HCT116 (cell line): ENCODE measurements at regions not wholly inside any gene's neighbourhood (a gene's known extent, or its start where the extent isn't known, plus 50 kb on each side); places are given as distances from the start of the nearest gene placed in this dataset.

Source experiments
- ATAC-seq: fragments of 200-7000 bp; cut with Tn5 transposase; 2 replicates; pipeline ENCODE4 v1.9.1; 2020; ENCODE audit warnings: mild to moderate bottlenecking, moderate library complexity
- BruUV-seq: library from RNA; stranded (reverse); fragments of 400-500 nt; replicated peaks from 2 replicates; lab custom pipeline; 2021; lab: Mats Ljungman, UMichigan
- CTCF ChIA-PET: fragments of 300-600 bp; sonication (Branson Sonifier 250); formaldehyde crosslinking; loops from one replicate; lab custom pipeline; 2021; ENCODE audit warnings: antibody characterized with exemption; lab: Charles Lee
- POLR2A ChIA-PET: fragments of 300-600, 350-600 bp; sonication (Branson Sonifier 250); formaldehyde crosslinking; loops from one replicate; lab custom pipeline; 2021; ENCODE audit warnings: antibody characterized with exemption; lab: Charles Lee
- RAD21 ChIA-PET, 2 experiments: fragments of 300-600 bp; sonication (Branson Sonifier 250); formaldehyde crosslinking; loops; one replicate each; lab custom pipeline; 2023; ENCODE audit warnings: low total read pairs in 2 of 2; ENCODE audit not compliant: uncharacterized antibody in 2 of 2, unreplicated experiment in 2 of 2, low non-redundant PET in 1 of 2; lab: Charles Lee
- DNase-seq: peaks from one replicate; pipeline ENCODE4 v3.0.0-alpha.2; 2010; ENCODE audit warnings: low read depth, low spot score
- H2AFZ ChIP-seq: fragments of 200-600 bp; shearing (Covaris generic), sonication (generic); 2 replicates; pipeline ENCODE4 v1.6.1; 2017; ENCODE audit warnings: low read depth, mixed run types, mixed read lengths, antibody characterized with exemption, low read length; ENCODE audit not compliant: poor library complexity, severe bottlenecking
- H3K27ac ChIP-seq: 2 replicates; pipeline ENCODE4 v1.5.1; 2012; ENCODE audit warnings: low read depth, low read length
- H3K27me3 ChIP-seq: fragments of 200-600 bp; sonication (generic); 2 replicates; pipeline ENCODE4 v1.6.1; 2016; ENCODE audit warnings: mixed run types, low read length, mixed read lengths; ENCODE audit not compliant: insufficient read depth
- H3K36me3 ChIP-seq, 2 experiments: fragments of 200-500 bp in 1 of 2; fragments of 200-600 bp in 1 of 2; sonication (Bioruptor generic) in 1 of 2; sonication (generic) in 1 of 2; 2 replicates each; pipeline versions ENCODE4 v1.5.1 to v1.6.1; 2014 to 2016; ENCODE audit warnings: low read length in 2 of 2, inconsistent platforms in 1 of 2, mixed read lengths in 1 of 2, mixed run types in 1 of 2; ENCODE audit not compliant: insufficient read depth in 2 of 2, control insufficient read depth in 1 of 2
- H3K4me1 ChIP-seq, 2 experiments: fragments of 200-600 bp in 1 of 2; sonication (generic) in 1 of 2; 2 replicates each; pipeline versions ENCODE4 v1.5.1 to v1.6.1; 2012 to 2017; ENCODE audit warnings: low read length in 2 of 2, inconsistent platforms in 1 of 2, mild to moderate bottlenecking in 1 of 2, mixed read lengths in 1 of 2, mixed run types in 1 of 2, moderate library complexity in 1 of 2; ENCODE audit not compliant: insufficient read depth in 2 of 2, control insufficient read depth in 1 of 2
- H3K4me2 ChIP-seq: fragments of 200-600 bp; sonication (generic); 2 replicates; pipeline ENCODE4 v1.6.1; 2017; ENCODE audit warnings: mixed run types, low read length, mixed read lengths
- H3K4me3 ChIP-seq, 2 experiments: fragments of 200-600 bp in 1 of 2; sonication (generic) in 1 of 2; replicated peaks in 1 of 2; 2 replicates each; pipeline ENCODE4 v1.5.1; 2011 to 2016; ENCODE audit warnings: low read length in 2 of 2, control low read depth in 1 of 2, low read depth in 1 of 2, mild to moderate bottlenecking in 1 of 2, mixed read lengths in 1 of 2, mixed run types in 1 of 2
- H3K79me2 ChIP-seq: fragments of 200-600 bp; sonication (generic); 2 replicates; pipeline ENCODE4 v1.6.1; 2017; ENCODE audit warnings: mild to moderate bottlenecking, mixed run types, low read length, moderate library complexity, mixed read lengths; ENCODE audit not compliant: insufficient read depth
- H3K9ac ChIP-seq: fragments of 200-600 bp; sonication (generic); 2 replicates; pipeline ENCODE4 v1.6.1; 2016; ENCODE audit warnings: low read length, mixed read lengths
- H3K9me2 ChIP-seq: fragments of 200-600 bp; sonication (generic), shearing (Covaris generic); 2 replicates; pipeline ENCODE4 v1.6.1; 2017; ENCODE audit warnings: mixed run types, mild to moderate bottlenecking, moderate library complexity; ENCODE audit not compliant: insufficient read depth
- H3K9me3 ChIP-seq, 2 experiments: fragments of 200-500 bp in 1 of 2; fragments of 200-600 bp in 1 of 2; sonication (Bioruptor generic) in 1 of 2; sonication (generic) in 1 of 2; 2 replicates each; pipeline ENCODE4 v1.6.1; 2014 to 2017; ENCODE audit warnings: low read length in 2 of 2, mixed read lengths in 2 of 2, inconsistent platforms in 1 of 2, low read depth in 1 of 2, mild to moderate bottlenecking in 1 of 2, mixed run types in 1 of 2, moderate library complexity in 1 of 2; ENCODE audit not compliant: control insufficient read depth in 1 of 2, insufficient read depth in 1 of 2
- H4K20me1 ChIP-seq: fragments of 200-600 bp; sonication (generic), shearing (Covaris generic); 2 replicates; pipeline ENCODE4 v1.6.1; 2017; ENCODE audit warnings: mixed run types, mild to moderate bottlenecking, moderate library complexity; ENCODE audit not compliant: insufficient read depth
- FOSL1 ChIP-seq: IDR thresholded peaks from 2 replicates; pipeline ENCODE4 v1.6.1; 2012; ENCODE audit warnings: low read depth
- POLR2A ChIP-seq: IDR thresholded peaks from 2 replicates; pipeline ENCODE4 v1.7.0; 2011; ENCODE audit warnings: borderline replicate concordance; ENCODE audit not compliant: insufficient read depth, insufficient read length; ENCODE audit errors: extremely low read depth
- SP1 ChIP-seq: IDR thresholded peaks from 2 replicates; pipeline ENCODE4 v1.6.1; 2012; ENCODE audit warnings: low read depth
- ZFX ChIP-seq: fragments of 450-650 bp; IDR thresholded peaks from 2 replicates; pipeline ENCODE4 v1.6.1; 2017
- ZNF274 ChIP-seq: fragments of 200-500 bp; sonication (Bioruptor generic); IDR thresholded peaks from 2 replicates; pipeline ENCODE4 v1.6.1; 2014; ENCODE audit warnings: mild to moderate bottlenecking, low read depth, low read length, inconsistent platforms
- intact Hi-C: fragments of 100-400 bp; cut with micrococcal nuclease; formaldehyde crosslinking; loops from 2 replicates; pipeline ENCODE4 v1.10.0; 2022
- TF ChIP-seq, protein P1 (sequence below), 3 experiments: fragments of 200-600 bp in 1 of 3; sonication (generic) in 1 of 3; IDR thresholded peaks in 2 of 3; conservative IDR thresholded peaks in 1 of 3; 2 replicates each; pipeline ENCODE4 v1.5.1; 2012 to 2017; ENCODE audit warnings: low read depth in 2 of 3, low read length in 2 of 3, antibody characterized with exemption in 1 of 3, borderline replicate concordance in 1 of 3, control low read depth in 1 of 3, mild to moderate bottlenecking in 1 of 3, mixed read lengths in 1 of 3, mixed run types in 1 of 3, moderate library complexity in 1 of 3; ENCODE audit not compliant: insufficient read depth in 1 of 3
- TF ChIP-seq, protein P2 (sequence below): IDR thresholded peaks from 2 replicates; pipeline ENCODE4 v1.6.1; 2012

- DNase-seq (no peak), ATAC-seq (no peak)
- no peak overlapping the region for H3K9ac ChIP-seq
- no peaks in the 10 kb centered on the region for H3K9me3 ChIP-seq
- BruUV-seq, result no TSS peak
- no peaks in the 10 kb centered on the region for H3K27me3 ChIP-seq
- no peak overlapping the region for H3K27ac ChIP-seq
- no peak overlapping the region for H2AFZ ChIP-seq
- ChIA-PET POLR2A (no interaction called here), CTCF (no interaction called here), RAD21 (no interaction called here)
- no peaks in the 10 kb centered on the region for H4K20me1 ChIP-seq
- no peak overlapping the region for H3K4me2 ChIP-seq
- H3K4me1 ChIP-seq, result peaks cover 0 to 3% of the 10 kb centered on the region in 2 experiments; a peak in 1 of 4 replicates
- H3K9me2 ChIP-seq, result no peaks in the 10 kb centered on the region
- H3K36me3 ChIP-seq, result no peaks in the 10 kb centered on the region
- no peak overlapping the region for H3K4me3 ChIP-seq
- TF ChIP-seq ZNF274 (no peak), POLR2A (no peak), SP1 (no peak), ZFX (no peak), FOSL1 (no peak)
- TF ChIP-seq, protein P1, sequence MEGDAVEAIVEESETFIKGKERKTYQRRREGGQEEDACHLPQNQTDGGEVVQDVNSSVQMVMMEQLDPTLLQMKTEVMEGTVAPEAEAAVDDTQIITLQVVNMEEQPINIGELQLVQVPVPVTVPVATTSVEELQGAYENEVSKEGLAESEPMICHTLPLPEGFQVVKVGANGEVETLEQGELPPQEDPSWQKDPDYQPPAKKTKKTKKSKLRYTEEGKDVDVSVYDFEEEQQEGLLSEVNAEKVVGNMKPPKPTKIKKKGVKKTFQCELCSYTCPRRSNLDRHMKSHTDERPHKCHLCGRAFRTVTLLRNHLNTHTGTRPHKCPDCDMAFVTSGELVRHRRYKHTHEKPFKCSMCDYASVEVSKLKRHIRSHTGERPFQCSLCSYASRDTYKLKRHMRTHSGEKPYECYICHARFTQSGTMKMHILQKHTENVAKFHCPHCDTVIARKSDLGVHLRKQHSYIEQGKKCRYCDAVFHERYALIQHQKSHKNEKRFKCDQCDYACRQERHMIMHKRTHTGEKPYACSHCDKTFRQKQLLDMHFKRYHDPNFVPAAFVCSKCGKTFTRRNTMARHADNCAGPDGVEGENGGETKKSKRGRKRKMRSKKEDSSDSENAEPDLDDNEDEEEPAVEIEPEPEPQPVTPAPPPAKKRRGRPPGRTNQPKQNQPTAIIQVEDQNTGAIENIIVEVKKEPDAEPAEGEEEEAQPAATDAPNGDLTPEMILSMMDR (IDR thresholded peaks at IDR 0.05 in 2 of 3, conservative IDR thresholded peaks at IDR 0.05 in 1 of 3; ENCODE audit: borderline replicate concordance in 1 of 3, insufficient read depth in 1 of 3, low read depth in 2 of 3, low read length in 2 of 3), result no peak
- TF ChIP-seq, protein P2, sequence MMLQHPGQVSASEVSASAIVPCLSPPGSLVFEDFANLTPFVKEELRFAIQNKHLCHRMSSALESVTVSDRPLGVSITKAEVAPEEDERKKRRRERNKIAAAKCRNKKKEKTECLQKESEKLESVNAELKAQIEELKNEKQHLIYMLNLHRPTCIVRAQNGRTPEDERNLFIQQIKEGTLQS, result no peak
- H3K79me2 ChIP-seq, result no peaks in the 10 kb centered on the region
- intact Hi-C loops, result no loop called here
These were observed 156.6 kb upstream of the TAB2 start for GRCh38 chr6:149160943-149161342.

DNA sequence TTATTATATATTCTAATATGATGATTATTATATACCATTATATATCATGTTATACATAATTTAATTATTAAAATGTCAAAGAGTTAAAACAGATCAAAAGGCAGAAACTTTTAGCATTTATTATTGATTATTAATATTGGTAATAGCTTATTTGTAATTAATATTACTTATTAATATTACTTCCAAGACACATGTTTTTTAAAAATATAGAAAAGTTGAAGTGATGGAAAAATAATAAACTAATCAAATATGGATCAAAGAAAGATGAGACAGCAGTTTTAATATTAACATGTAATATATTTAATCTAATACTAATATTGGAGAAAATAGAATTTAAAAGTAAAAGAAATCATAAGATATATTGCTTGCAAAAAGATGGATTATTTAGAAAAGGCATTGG lies 154.6 kb upstream of the TAB2 start:
- DNase-seq, result no peak
- intact Hi-C loops, result no loop called here
- no peak overlapping the region for H3K27ac ChIP-seq
- no peaks in the 10 kb centered on the region for H3K79me2 ChIP-seq
- no peaks in the 10 kb centered on the region for H4K20me1 ChIP-seq
- no peak overlapping the region for H2AFZ ChIP-seq
- H3K9me3 ChIP-seq, result no peaks in the 10 kb centered on the region
- no peak overlapping the region for H3K9ac ChIP-seq
- H3K4me2 ChIP-seq, result no peak overlapping the region
- ChIA-PET RAD21 (no interaction called here), CTCF (no interaction called here), POLR2A (no interaction called here)
- H3K9me2 ChIP-seq, result no peaks in the 10 kb centered on the region
- no peaks in the 10 kb centered on the region for H3K36me3 ChIP-seq
- no peak for ATAC-seq
- TF ChIP-seq POLR2A, result no peak
- BruUV-seq, result no TSS peak
- no peaks in the 10 kb centered on the region for H3K27me3 ChIP-seq
- H3K4me3 ChIP-seq, result no peak overlapping the region
- peaks cover 12 to 14% of the 10 kb centered on the region in 2 experiments for H3K4me1 ChIP-seq
